ENCODE measurements at regions not wholly inside any gene's neighbourhood (a gene's known extent, or its start where the extent isn't known, plus 50 kb on each side); places are given as distances from the start of the nearest gene placed in this dataset.
A peak's percentile ranks its signal among the peaks of the same experiment; 100 is the strongest.

GRCh38 chr9:129323376-129323998 lies 145.4 kb upstream of the IER5L start:
- ChIA-PET POLR2A (interaction anchor here (0.7 kb wide), 1 partner anchor 8 kb away, joined by 5 read pairs; no protein-coding TSS in a partner anchor), CTCF (interaction anchor here (0.7 to 1.0 kb wide), 2 partner anchors 185 to 198 kb away, joined by 3 to 5 read pairs; no protein-coding TSS in a partner anchor)
- TF ChIP-seq ZNF514 (tag by site-specific recombination; IDR thresholded peaks at IDR 0.05) (no peak), SCRT2 (tag by site-specific recombination; IDR thresholded peaks at IDR 0.05) (peak; percentile 64; the same call in 1 of the 2 replicates)

GRCh38 chr9:129322641-129323375 lies 144.7 kb upstream of the IER5L start:
- no peak overlapping the region for H3K4me3 ChIP-seq (ENCODE audit: low read depth, low read length)
- CTCF ChIA-PET, result interaction anchor here (1.0 to 1.2 kb wide), 2 partner anchors 21 to 197 kb away, joined by 3 read pairs; no protein-coding TSS in a partner anchor
- POLR2A ChIA-PET, result no interaction called here
- no peak overlapping the region for H3K27ac ChIP-seq (ENCODE audit: extremely low read depth, low read depth, low read length)
- H3K9me3 ChIP-seq (ENCODE audit: control insufficient read depth, insufficient read depth, low read depth, low read length), result no peaks in the 10 kb centered on the region
- no peaks in the 10 kb centered on the region for H3K36me3 ChIP-seq (ENCODE audit: control insufficient read depth in 2 of 2, insufficient read depth in 1 of 2, low read length in 2 of 2)
- TF ChIP-seq GLI4 (tag by site-specific recombination; IDR thresholded peaks at IDR 0.05) (no peak), ZBTB1 (tag by site-specific recombination; IDR thresholded peaks at IDR 0.05) (no peak), PBX3 (CRISPR knock-in tag; IDR thresholded peaks at IDR 0.05) (no peak), ZNF239 (tag by site-specific recombination; IDR thresholded peaks at IDR 0.05) (no peak), ZNF292 (tag by site-specific recombination; IDR thresholded peaks at IDR 0.05; ENCODE audit: borderline replicate concordance, low read depth) (no peak), ZNF791 (tag by site-specific recombination; IDR thresholded peaks at IDR 0.05) (no peak), SP3 (tag by site-specific recombination; IDR thresholded peaks at IDR 0.05) (no peak), ZNF645 (tag by site-specific recombination; IDR thresholded peaks at IDR 0.05) (no peak), SP7 (tag by site-specific recombination; IDR thresholded peaks at IDR 0.05) (no peak), ZNF658 (tag by site-specific recombination; IDR thresholded peaks at IDR 0.05) (no peak), ZNF510 (tag by site-specific recombination; IDR thresholded peaks at IDR 0.05; ENCODE audit: insufficient replicate concordance) (no peak)
- H3K4me1 ChIP-seq (ENCODE audit: control insufficient read depth, insufficient read depth, low read length), result peaks cover 2% of the 10 kb centered on the region

More at GRCh38 chr9:129323376-129323998, 145.4 kb upstream of the IER5L start:
- Histone ChIP-seq H3K36me3 (ENCODE audit: control insufficient read depth in 2 of 2, insufficient read depth in 1 of 2, low read length in 2 of 2) (no peaks in the 10 kb centered on the region), H3K27ac (ENCODE audit: extremely low read depth, low read depth, low read length) (no peak overlapping the region), H3K9me3 (ENCODE audit: control insufficient read depth, insufficient read depth, low read depth, low read length) (no peaks in the 10 kb centered on the region), H3K4me1 (ENCODE audit: control insufficient read depth, insufficient read depth, low read length) (peaks cover 2% of the 10 kb centered on the region), H3K4me3 (ENCODE audit: low read depth, low read length) (no peak overlapping the region)

- Histone ChIP-seq H3K27ac (ENCODE audit: extremely low read depth, low read depth, low read length) (no peak overlapping the region), H3K9me3 (ENCODE audit: control insufficient read depth, insufficient read depth, low read depth, low read length) (no peaks in the 10 kb centered on the region), H3K4me3 (ENCODE audit: low read depth, low read length) (no peak overlapping the region), H3K36me3 (ENCODE audit: control insufficient read depth in 2 of 2, insufficient read depth in 1 of 2, low read length in 2 of 2) (no peaks in the 10 kb centered on the region), H3K4me1 (ENCODE audit: control insufficient read depth, insufficient read depth, low read length) (peaks cover 2% of the 10 kb centered on the region)
- CTCF ChIA-PET, result interaction anchor here (1.2 kb wide), 1 partner anchor 21 kb away, joined by 3 read pairs; no protein-coding TSS in a partner anchor
- TF ChIP-seq PRDM10 (tag by site-specific recombination; IDR thresholded peaks at IDR 0.05) (peak; percentile 55), ZNF514 (tag by site-specific recombination; IDR thresholded peaks at IDR 0.05) (no peak), ZNF473 (tag by site-specific recombination; IDR thresholded peaks at IDR 0.05) (no peak), ZNF692 (tag by site-specific recombination; IDR thresholded peaks at IDR 0.05) (no peak), ZFP3 (tag by site-specific recombination; IDR thresholded peaks at IDR 0.05; ENCODE audit: low read depth) (no peak), ZNF624 (tag by site-specific recombination; IDR thresholded peaks at IDR 0.05) (no peak), ZNF777 (tag by site-specific recombination; IDR thresholded peaks at IDR 0.05; ENCODE audit: borderline replicate concordance) (no peak), ZNF555 (tag by site-specific recombination; conservative IDR thresholded peaks at IDR 0.05) (no peak)
- POLR2A ChIA-PET, result interaction anchor here (1.2 kb wide), 1 partner anchor 144 kb away, joined by 3 read pairs; the partner anchor contains the start of gene IER5L
Measured at GRCh38 chr9:129322022-129322621, 144.1 kb upstream of the IER5L start.
